SHP77 (cell line): ENCODE measurements at regions not wholly inside any gene's neighbourhood (a gene's known extent, or its start where the extent isn't known, plus 50 kb on each side); places are given as distances from the start of the nearest gene placed in this dataset.
"Not testable (repeated sequence)": the region's sequence is repeated elsewhere in the genome, so short reads cannot be mapped to it uniquely, and the experiment has no call there.

Source experiments
- DNase-seq, 2 experiments: peaks; one replicate each; lab custom pipeline; 2025; lab: John Stamatoyannopoulos, UW

GRCh38 chr11:101741479-101742175 lies 157.8 kb upstream of the TRPC6 start:
- no peak for DNase-seq

GRCh38 chr11:101741061-101741460 lies 157.3 kb upstream of the TRPC6 start:
- DNase-seq = no peak

- no peak for DNase-seq
These were observed 154.6 kb upstream of the TRPC6 start for GRCh38 chr11:101738452-101738851.

GRCh38 chr11:101729406-101730078 lies 145.7 kb upstream of the TRPC6 start:
- DNase-seq = no peak

GRCh38 chr11:101727451-101727850 lies 143.6 kb upstream of the TRPC6 start:
- no peak for DNase-seq

- no peak for DNase-seq
These were observed 143.2 kb upstream of the TRPC6 start for GRCh38 chr11:101726988-101727387.

GRCh38 chr11:101723371-101723770 lies 139.6 kb upstream of the TRPC6 start:
- DNase-seq = no peak

GRCh38 chr11:101721270-101721669 lies 137.5 kb upstream of the TRPC6 start:
- DNase-seq = no peak

- no peak for DNase-seq
These were observed 134.6 kb upstream of the TRPC6 start for GRCh38 chr11:101718402-101718801.

- no peak for DNase-seq
These were observed 133.8 kb upstream of the TRPC6 start for GRCh38 chr11:101717619-101718018.

- no peak for DNase-seq
These were observed 131.5 kb upstream of the TRPC6 start for GRCh38 chr11:101715281-101715680.

GRCh38 chr11:101707477-101707876 lies 123.7 kb upstream of the TRPC6 start:
- no peak for DNase-seq

- DNase-seq = no peak
These were observed 122.7 kb upstream of the TRPC6 start for GRCh38 chr11:101706541-101706940.

GRCh38 chr11:101705972-101706371 lies 122.2 kb upstream of the TRPC6 start:
- no peak for DNase-seq

GRCh38 chr11:101694869-101695268 lies 111.1 kb upstream of the TRPC6 start:
- DNase-seq = not testable (repeated sequence)

GRCh38 chr11:101692980-101693379 lies 109.2 kb upstream of the TRPC6 start:
- DNase-seq = no peak

GRCh38 chr11:101686514-101686913 lies 102.7 kb upstream of the TRPC6 start:
- no peak for DNase-seq

GRCh38 chr11:101668236-101668635 lies 84.4 kb upstream of the TRPC6 start:
- peak in 1 of 2 experiments; percentile 3 for DNase-seq

- no peak for DNase-seq
These were observed 83.1 kb upstream of the TRPC6 start for GRCh38 chr11:101666916-101667315.

- no peak for DNase-seq
These were observed 77.8 kb upstream of the TRPC6 start for GRCh38 chr11:101661559-101661958.
